ENCODE measurements at regions not wholly inside any gene's neighbourhood (a gene's known extent, or its start where the extent isn't known, plus 50 kb on each side); places are given as distances from the start of the nearest gene placed in this dataset.
A peak's percentile ranks its signal among the peaks of the same experiment; 100 is the strongest.

DNA sequence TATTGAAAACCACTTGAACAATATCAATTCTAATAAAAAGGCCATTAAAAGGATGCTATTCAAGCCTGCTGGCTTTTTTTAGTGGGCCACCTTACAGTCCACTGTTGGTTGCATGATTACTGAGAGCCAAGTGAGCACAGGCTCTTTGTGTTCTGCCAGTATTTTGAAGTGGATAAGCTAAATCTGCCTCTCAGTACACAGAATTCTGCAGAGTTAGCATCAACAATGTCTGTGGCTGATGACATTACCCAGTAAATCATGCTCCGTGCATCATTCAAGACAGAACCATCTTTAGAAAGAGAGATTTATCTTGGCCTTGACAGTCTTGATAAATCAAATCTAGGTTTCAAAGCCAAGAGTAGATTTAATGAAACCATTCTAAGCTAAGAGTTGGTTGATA lies 119.0 kb upstream of the GNPDA2 start:
- H3K4me3 ChIP-seq, result no peak overlapping the region
- no peak overlapping the region for H3K27ac ChIP-seq
- TF ChIP-seq, protein P1, sequence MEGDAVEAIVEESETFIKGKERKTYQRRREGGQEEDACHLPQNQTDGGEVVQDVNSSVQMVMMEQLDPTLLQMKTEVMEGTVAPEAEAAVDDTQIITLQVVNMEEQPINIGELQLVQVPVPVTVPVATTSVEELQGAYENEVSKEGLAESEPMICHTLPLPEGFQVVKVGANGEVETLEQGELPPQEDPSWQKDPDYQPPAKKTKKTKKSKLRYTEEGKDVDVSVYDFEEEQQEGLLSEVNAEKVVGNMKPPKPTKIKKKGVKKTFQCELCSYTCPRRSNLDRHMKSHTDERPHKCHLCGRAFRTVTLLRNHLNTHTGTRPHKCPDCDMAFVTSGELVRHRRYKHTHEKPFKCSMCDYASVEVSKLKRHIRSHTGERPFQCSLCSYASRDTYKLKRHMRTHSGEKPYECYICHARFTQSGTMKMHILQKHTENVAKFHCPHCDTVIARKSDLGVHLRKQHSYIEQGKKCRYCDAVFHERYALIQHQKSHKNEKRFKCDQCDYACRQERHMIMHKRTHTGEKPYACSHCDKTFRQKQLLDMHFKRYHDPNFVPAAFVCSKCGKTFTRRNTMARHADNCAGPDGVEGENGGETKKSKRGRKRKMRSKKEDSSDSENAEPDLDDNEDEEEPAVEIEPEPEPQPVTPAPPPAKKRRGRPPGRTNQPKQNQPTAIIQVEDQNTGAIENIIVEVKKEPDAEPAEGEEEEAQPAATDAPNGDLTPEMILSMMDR (IDR thresholded peaks at IDR 0.05), result no peak
- H3K27me3 ChIP-seq, result no peaks in the 10 kb centered on the region
- intact Hi-C loops (cut with DNase I), result no loop called here
- H3K36me3 ChIP-seq, result no peaks in the 10 kb centered on the region
- no peaks in the 10 kb centered on the region for H3K4me1 ChIP-seq
- H3K9me3 ChIP-seq, result no peaks in the 10 kb centered on the region
- DNase-seq (ENCODE audit: low spot score in 2 of 2), result no peak

DNA sequence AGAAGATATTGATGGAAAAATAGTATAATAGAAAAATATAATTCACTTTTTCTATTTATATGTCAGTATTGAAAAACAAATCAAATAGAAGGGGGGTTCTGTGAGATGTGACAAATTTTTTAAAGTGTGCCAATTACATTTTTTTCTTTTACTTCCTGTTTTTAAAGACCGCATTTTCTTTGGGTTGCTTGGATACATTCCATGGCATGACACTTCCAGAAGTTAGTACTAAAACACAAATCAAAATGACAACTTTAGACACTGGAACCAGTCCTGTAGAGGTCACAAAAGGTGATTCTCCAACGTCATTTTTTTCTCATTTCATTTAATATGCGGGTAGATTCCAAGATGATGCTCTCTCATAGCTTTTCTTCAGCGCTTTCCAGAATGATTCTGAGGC lies 116.2 kb upstream of the GNPDA2 start:
- Histone ChIP-seq H3K4me1 (no peaks in the 10 kb centered on the region), H3K27ac (no peak overlapping the region), H3K27me3 (no peaks in the 10 kb centered on the region), H3K9me3 (no peaks in the 10 kb centered on the region), H3K4me3 (no peak overlapping the region), H3K36me3 (no peaks in the 10 kb centered on the region)
- TF ChIP-seq, protein P1 (IDR thresholded peaks at IDR 0.05), result no peak
- no peak for DNase-seq (ENCODE audit: low spot score in 2 of 2)
- intact Hi-C loops (cut with DNase I), result no loop called here

DNA sequence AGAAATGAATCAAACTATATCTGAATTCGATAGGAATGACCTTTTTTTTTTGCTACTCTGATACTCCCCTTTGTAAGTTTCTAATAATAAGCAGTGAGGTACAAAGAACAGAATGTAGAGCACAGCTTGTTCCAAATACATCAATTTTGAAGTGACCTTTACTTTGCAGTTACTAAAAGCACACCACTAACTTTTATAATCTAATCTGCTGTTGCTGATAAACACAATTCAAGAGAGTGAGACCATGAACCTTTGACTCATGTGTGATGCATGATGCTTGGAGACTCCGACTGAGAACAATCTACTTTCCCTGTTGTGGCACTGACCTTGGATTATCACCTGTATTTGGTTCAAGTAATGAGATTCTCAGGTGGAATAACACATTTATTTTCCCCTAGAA lies 91.6 kb upstream of the GNPDA2 start:
- H3K9me3 ChIP-seq, result no peaks in the 10 kb centered on the region
- TF ChIP-seq, protein P1 (IDR thresholded peaks at IDR 0.05), result no peak
- no peaks in the 10 kb centered on the region for H3K27me3 ChIP-seq
- H3K27ac ChIP-seq, result peak overlapping the region in 1 of 2 donors; percentile 6
- H3K4me3 ChIP-seq, result no peak overlapping the region
- no peak for DNase-seq (ENCODE audit: low spot score in 2 of 2)
- H3K36me3 ChIP-seq, result no peaks in the 10 kb centered on the region
- H3K4me1 ChIP-seq, result no peaks in the 10 kb centered on the region
- intact Hi-C loops (cut with DNase I), result no loop called here

DNA sequence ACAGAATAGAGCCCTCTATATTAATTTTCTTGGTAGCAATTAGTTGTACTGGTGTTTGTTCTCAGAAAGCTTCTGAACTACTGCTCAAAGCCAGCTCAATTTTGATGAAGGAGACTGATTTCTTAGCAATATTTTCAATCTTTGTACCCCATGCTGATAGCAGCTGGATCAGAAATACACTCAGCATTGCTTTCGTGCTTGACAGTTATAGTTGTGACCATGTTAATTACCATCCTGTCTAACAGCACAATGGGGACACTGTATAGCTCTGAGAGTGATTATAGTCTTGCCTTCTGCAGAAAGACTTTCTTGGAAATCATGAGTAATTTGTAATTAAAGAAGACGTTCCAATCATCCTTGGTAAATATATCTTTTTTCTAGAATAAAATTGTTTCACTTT lies 79.7 kb upstream of the GNPDA2 start:
- DNase-seq (ENCODE audit: low spot score in 2 of 2), result no peak
- Histone ChIP-seq H3K9me3 (no peaks in the 10 kb centered on the region), H3K27me3 (no peaks in the 10 kb centered on the region), H3K27ac (no peak overlapping the region), H3K36me3 (no peaks in the 10 kb centered on the region), H3K4me1 (no peaks in the 10 kb centered on the region), H3K4me3 (no peak overlapping the region)
- intact Hi-C loops (cut with DNase I), result no loop called here
- TF ChIP-seq, protein P1 (IDR thresholded peaks at IDR 0.05), result no peak

DNA sequence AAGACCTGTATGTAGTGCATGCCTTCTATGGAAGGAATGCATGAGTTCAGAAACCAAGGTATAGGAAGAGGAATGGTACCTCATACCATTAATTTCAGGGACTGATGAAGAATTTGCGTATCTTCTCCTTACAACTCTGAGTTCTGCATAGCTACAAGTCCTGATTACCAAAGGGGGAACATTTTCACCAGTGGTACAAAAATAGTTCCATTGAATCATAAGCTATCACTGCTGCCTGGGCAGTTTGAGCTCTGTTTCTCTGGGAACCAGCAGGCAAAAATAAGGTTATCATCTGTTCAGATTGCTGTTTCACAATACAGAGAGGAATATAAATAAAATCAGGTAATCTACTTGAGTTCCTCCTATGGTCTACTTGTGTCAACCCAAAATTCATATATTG lies 77.9 kb upstream of the GNPDA2 start:
- no peaks in the 10 kb centered on the region for H3K4me1 ChIP-seq
- TF ChIP-seq, protein P1 (IDR thresholded peaks at IDR 0.05), result no peak
- H3K4me3 ChIP-seq, result no peak overlapping the region
- intact Hi-C loops (cut with DNase I), result no loop called here
- H3K36me3 ChIP-seq, result no peaks in the 10 kb centered on the region
- no peak for DNase-seq (ENCODE audit: low spot score in 2 of 2)
- no peaks in the 10 kb centered on the region for H3K9me3 ChIP-seq
- no peak overlapping the region for H3K27ac ChIP-seq
- H3K27me3 ChIP-seq, result no peaks in the 10 kb centered on the region

DNA sequence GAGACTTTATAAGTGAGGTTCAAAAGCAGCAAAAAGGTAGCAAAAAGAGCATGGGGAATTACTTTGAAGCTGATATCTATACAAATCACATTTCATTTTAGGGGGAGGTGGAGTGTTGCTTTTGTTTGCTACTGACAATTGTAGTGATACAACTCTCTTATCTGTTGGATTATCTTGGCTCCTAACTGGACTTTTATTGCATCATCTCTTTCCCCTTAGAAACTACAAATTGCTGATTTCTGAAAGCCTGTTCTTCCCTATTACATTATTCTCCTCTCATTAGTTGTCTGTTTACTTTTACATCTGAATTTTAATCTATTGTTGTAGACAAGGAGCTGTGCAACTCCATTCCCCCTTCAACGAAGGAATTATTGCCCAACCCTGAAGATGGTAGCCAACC lies 75.0 kb upstream of the GNPDA2 start:
- peaks cover 0 to 3% of the 10 kb centered on the region in 2 donors for H3K9me3 ChIP-seq
- H3K27ac ChIP-seq, result no peak overlapping the region
- no peak for DNase-seq (ENCODE audit: low spot score in 2 of 2)
- H3K4me3 ChIP-seq, result no peak overlapping the region
- no peaks in the 10 kb centered on the region for H3K27me3 ChIP-seq
- H3K4me1 ChIP-seq, result no peaks in the 10 kb centered on the region
- TF ChIP-seq, protein P1 (IDR thresholded peaks at IDR 0.05), result no peak
- intact Hi-C loops (cut with DNase I), result no loop called here
- H3K36me3 ChIP-seq, result no peaks in the 10 kb centered on the region

All from ascending aorta (tissue), 2 donors.